ENCODE measurements at regions not wholly inside any gene's neighbourhood (a gene's known extent, or its start where the extent isn't known, plus 50 kb on each side); places are given as distances from the start of the nearest gene placed in this dataset.
"Not testable (repeated sequence)": the region's sequence is repeated elsewhere in the genome, so short reads cannot be mapped to it uniquely, and the experiment has no call there.

DNA sequence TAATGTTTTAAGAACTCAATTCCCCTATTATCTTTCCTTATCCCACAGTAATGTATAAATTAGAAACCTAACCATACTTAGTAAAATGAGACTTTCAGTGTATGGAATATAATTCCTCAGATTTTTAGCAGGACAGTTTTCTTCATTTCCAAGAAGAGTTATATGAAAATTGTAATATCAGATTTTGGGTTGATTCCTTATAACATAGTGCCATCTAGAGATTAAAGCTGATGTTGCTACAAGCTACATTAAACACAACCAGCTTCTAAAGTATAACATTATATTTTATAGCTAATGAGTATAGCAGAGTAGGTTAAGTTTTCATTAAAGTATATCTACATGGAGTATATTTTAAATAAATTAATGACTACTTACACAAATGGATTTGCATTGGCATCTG lies 99.7 kb upstream of the MIR17HG start:
- no peaks in the 10 kb centered on the region for H3K36me3 ChIP-seq (ENCODE audit: control insufficient read depth in 5 of 5, insufficient read depth in 5 of 5, low read length in 5 of 5)
- H3K9ac ChIP-seq (ENCODE audit: low read length in 5 of 5) = no peak overlapping the region
- no peaks in the 10 kb centered on the region for H3K4me1 ChIP-seq (ENCODE audit: control insufficient read depth in 5 of 5, insufficient read depth in 5 of 5, low read length in 5 of 5)
- no peak overlapping the region for H3K4me3 ChIP-seq (ENCODE audit: low read depth in 1 of 5, low read length in 5 of 5)
- no peaks in the 10 kb centered on the region for H3K27me3 ChIP-seq (ENCODE audit: control insufficient read depth in 5 of 5, insufficient read depth in 4 of 5, low read length in 5 of 5)
- H3K27ac ChIP-seq (ENCODE audit: low read depth, low read length) = no peak overlapping the region
- H3K9me3 ChIP-seq (ENCODE audit: control insufficient read depth in 5 of 5, low read length in 5 of 5) = no peaks in the 10 kb centered on the region

DNA sequence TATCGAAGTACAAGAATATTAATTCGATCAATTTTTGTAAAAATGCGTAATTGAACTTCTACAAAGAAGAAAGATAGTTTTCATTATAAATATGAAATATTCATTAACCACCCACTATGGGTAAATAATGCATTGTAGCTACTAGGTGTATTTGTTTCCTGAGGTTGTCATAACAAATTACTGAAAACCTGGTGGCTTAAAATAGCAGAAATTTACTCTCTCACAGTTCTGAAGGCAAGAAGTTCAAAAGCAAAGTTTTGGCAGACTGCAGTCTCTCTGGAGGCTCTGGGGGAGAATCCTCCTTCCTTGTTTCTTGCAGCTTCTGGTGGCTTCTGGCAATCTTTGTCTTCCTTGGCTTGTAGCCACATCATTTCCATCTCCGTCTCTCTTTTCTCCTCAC lies 99.2 kb upstream of the MIR17HG start:
- Histone ChIP-seq H3K27ac (ENCODE audit: low read depth, low read length) (no peak overlapping the region), H3K4me1 (ENCODE audit: control insufficient read depth in 5 of 5, insufficient read depth in 5 of 5, low read length in 5 of 5) (no peaks in the 10 kb centered on the region), H3K9ac (ENCODE audit: low read length in 5 of 5) (no peak overlapping the region), H3K36me3 (ENCODE audit: control insufficient read depth in 5 of 5, insufficient read depth in 5 of 5, low read length in 5 of 5) (no peaks in the 10 kb centered on the region), H3K9me3 (ENCODE audit: control insufficient read depth in 5 of 5, low read length in 5 of 5) (no peaks in the 10 kb centered on the region), H3K27me3 (ENCODE audit: control insufficient read depth in 5 of 5, insufficient read depth in 4 of 5, low read length in 5 of 5) (no peaks in the 10 kb centered on the region), H3K4me3 (ENCODE audit: low read depth in 1 of 5, low read length in 5 of 5) (no peak overlapping the region)

DNA sequence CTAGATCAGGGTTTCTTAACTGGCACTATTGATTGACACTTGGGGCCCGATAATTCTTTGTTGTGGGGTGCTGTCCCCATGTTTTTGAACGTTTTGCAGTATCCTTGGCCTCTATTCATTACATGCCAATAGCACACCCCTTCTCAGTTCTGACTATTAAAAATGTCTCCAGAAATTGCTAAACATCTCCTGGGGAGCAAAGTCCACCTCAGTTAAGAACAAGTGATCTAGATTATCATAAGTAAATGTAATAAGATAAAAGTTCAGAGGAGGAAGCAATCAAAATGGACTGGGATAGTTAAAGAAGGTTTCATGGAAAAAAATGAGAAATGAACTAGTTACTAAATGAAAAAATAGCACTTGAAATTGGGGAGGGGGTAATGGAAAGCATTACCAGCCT lies 98.1 kb upstream of the MIR17HG start:
- Histone ChIP-seq H3K27me3 (ENCODE audit: control insufficient read depth in 5 of 5, insufficient read depth in 4 of 5, low read length in 5 of 5) (no peaks in the 10 kb centered on the region), H3K9me3 (ENCODE audit: control insufficient read depth in 5 of 5, low read length in 5 of 5) (no peaks in the 10 kb centered on the region), H3K9ac (ENCODE audit: low read length in 5 of 5) (no peak overlapping the region), H3K27ac (ENCODE audit: low read depth, low read length) (no peak overlapping the region), H3K4me3 (ENCODE audit: low read depth in 1 of 5, low read length in 5 of 5) (no peak overlapping the region), H3K36me3 (ENCODE audit: control insufficient read depth in 5 of 5, insufficient read depth in 5 of 5, low read length in 5 of 5) (no peaks in the 10 kb centered on the region), H3K4me1 (ENCODE audit: control insufficient read depth in 5 of 5, insufficient read depth in 5 of 5, low read length in 5 of 5) (no peaks in the 10 kb centered on the region)

DNA sequence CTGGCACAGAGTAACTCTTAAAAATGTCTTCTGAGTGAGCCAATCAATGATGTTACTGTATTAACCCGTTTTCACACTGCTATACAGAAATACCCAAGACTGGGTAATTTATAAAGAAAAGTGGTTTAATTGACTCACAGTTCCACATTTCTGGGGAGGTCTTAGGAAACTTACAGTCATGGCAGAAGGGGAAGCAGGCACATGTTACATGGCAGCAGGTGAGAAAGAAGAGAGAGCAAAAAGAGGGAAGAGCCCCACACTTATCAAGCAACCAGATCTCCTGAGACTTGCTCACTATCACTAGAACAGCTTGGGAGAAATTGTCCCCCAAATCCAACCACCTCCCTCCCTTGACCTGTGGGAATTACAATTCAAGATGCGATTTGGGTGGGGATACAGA lies 97.6 kb upstream of the MIR17HG start:
- no peaks in the 10 kb centered on the region for H3K4me1 ChIP-seq (ENCODE audit: control insufficient read depth in 5 of 5, insufficient read depth in 5 of 5, low read length in 5 of 5)
- no peaks in the 10 kb centered on the region for H3K9me3 ChIP-seq (ENCODE audit: control insufficient read depth in 5 of 5, low read length in 5 of 5)
- H3K4me3 ChIP-seq (ENCODE audit: low read depth in 1 of 5, low read length in 5 of 5) = no peak overlapping the region
- no peaks in the 10 kb centered on the region for H3K27me3 ChIP-seq (ENCODE audit: control insufficient read depth in 5 of 5, insufficient read depth in 4 of 5, low read length in 5 of 5)
- H3K9ac ChIP-seq (ENCODE audit: low read length in 5 of 5) = no peak overlapping the region
- no peaks in the 10 kb centered on the region for H3K36me3 ChIP-seq (ENCODE audit: control insufficient read depth in 5 of 5, insufficient read depth in 5 of 5, low read length in 5 of 5)
- H3K27ac ChIP-seq (ENCODE audit: low read depth, low read length) = no peak overlapping the region

- H3K36me3 ChIP-seq (ENCODE audit: control insufficient read depth in 5 of 5, insufficient read depth in 5 of 5, low read length in 5 of 5); H3K9me3 ChIP-seq (ENCODE audit: control insufficient read depth in 5 of 5, low read length in 5 of 5); H3K4me3 ChIP-seq (ENCODE audit: low read depth in 1 of 5, low read length in 5 of 5); H3K27me3 ChIP-seq (ENCODE audit: control insufficient read depth in 5 of 5, insufficient read depth in 4 of 5, low read length in 5 of 5); H3K4me1 ChIP-seq (ENCODE audit: control insufficient read depth in 5 of 5, insufficient read depth in 5 of 5, low read length in 5 of 5); H3K9ac ChIP-seq (ENCODE audit: low read length in 5 of 5); H3K27ac ChIP-seq (ENCODE audit: low read depth, low read length): not testable (repeated sequence)
Measured at GRCh38 chr13:91251573-91251972, 95.9 kb upstream of the MIR17HG start.

DNA sequence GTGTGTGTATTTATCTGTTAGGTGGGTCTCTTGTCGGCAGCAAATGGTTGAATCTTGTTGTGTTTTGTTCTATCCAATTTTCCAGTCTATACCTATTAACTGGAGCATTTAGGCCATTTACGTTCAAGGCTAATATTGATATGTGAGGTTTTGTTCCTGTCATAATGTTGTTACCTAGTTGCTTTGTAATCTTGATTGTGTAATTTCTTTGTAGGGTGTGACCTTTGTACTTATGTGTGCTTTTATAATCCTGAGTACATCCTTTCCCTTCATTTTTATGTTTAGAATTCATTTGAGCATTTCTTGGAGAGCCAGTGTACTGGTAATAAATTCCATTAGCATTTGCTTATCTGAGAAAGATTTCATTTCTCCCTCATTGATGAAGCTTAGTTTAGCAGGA lies 83.0 kb upstream of the MIR17HG start:
- peaks cover 0 to 4% (median 0%) of the 10 kb centered on the region in 5 donors for H3K27me3 ChIP-seq (ENCODE audit: control insufficient read depth in 5 of 5, insufficient read depth in 4 of 5, low read length in 5 of 5)
- no peak overlapping the region for H3K4me3 ChIP-seq (ENCODE audit: low read depth in 1 of 5, low read length in 5 of 5)
- H3K9ac ChIP-seq (ENCODE audit: low read length in 5 of 5) = no peak overlapping the region
- no peak overlapping the region for H3K27ac ChIP-seq (ENCODE audit: low read depth, low read length)
- H3K36me3 ChIP-seq (ENCODE audit: control insufficient read depth in 5 of 5, insufficient read depth in 5 of 5, low read length in 5 of 5) = no peaks in the 10 kb centered on the region
- no peaks in the 10 kb centered on the region for H3K4me1 ChIP-seq (ENCODE audit: control insufficient read depth in 5 of 5, insufficient read depth in 5 of 5, low read length in 5 of 5)
- H3K9me3 ChIP-seq (ENCODE audit: control insufficient read depth in 5 of 5, low read length in 5 of 5) = peaks cover 0 to 9% (median 0%) of the 10 kb centered on the region in 5 donors

DNA sequence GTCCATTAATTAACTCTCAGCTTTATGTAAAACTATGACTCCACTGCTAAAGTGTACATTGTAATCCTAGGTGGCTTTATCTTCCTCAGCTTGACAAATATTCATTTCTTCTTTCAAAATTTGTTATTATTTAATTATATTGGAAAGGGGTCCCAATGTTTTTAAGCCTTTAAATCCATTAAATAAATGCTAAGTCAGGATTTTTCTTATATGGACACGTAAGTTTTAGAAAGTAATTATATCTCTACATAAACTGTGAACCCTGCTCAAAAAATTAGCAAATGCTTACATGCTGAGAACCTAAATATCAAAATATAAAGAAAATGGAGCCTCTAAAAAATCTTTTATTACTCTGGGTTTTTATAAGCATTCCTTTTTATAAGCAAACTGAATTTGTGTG lies 78.2 kb upstream of the MIR17HG start:
- Histone ChIP-seq H3K4me3 (ENCODE audit: low read depth in 1 of 5, low read length in 5 of 5) (no peak overlapping the region), H3K27me3 (ENCODE audit: control insufficient read depth in 5 of 5, insufficient read depth in 4 of 5, low read length in 5 of 5) (peaks cover 0 to 4% (median 0%) of the 10 kb centered on the region in 5 donors), H3K36me3 (ENCODE audit: control insufficient read depth in 5 of 5, insufficient read depth in 5 of 5, low read length in 5 of 5) (no peaks in the 10 kb centered on the region), H3K27ac (ENCODE audit: low read depth, low read length) (no peak overlapping the region), H3K9me3 (ENCODE audit: control insufficient read depth in 5 of 5, low read length in 5 of 5) (peaks cover 0 to 5% (median 0%) of the 10 kb centered on the region in 5 donors), H3K4me1 (ENCODE audit: control insufficient read depth in 5 of 5, insufficient read depth in 5 of 5, low read length in 5 of 5) (no peaks in the 10 kb centered on the region), H3K9ac (ENCODE audit: low read length in 5 of 5) (no peak overlapping the region)

GRCh38 chr13:91270031-91270430 lies 77.5 kb upstream of the MIR17HG start:
- Histone ChIP-seq H3K9me3 (ENCODE audit: control insufficient read depth in 5 of 5, low read length in 5 of 5) (no peaks in the 10 kb centered on the region), H3K4me3 (ENCODE audit: low read depth in 1 of 5, low read length in 5 of 5) (no peak overlapping the region), H3K4me1 (ENCODE audit: control insufficient read depth in 5 of 5, insufficient read depth in 5 of 5, low read length in 5 of 5) (no peaks in the 10 kb centered on the region), H3K27me3 (ENCODE audit: control insufficient read depth in 5 of 5, insufficient read depth in 4 of 5, low read length in 5 of 5) (peaks cover 0 to 4% (median 0%) of the 10 kb centered on the region in 5 donors), H3K36me3 (ENCODE audit: control insufficient read depth in 5 of 5, insufficient read depth in 5 of 5, low read length in 5 of 5) (no peaks in the 10 kb centered on the region), H3K27ac (ENCODE audit: low read depth, low read length) (no peak overlapping the region), H3K9ac (ENCODE audit: low read length in 5 of 5) (no peak overlapping the region)

- Histone ChIP-seq H3K9ac (ENCODE audit: low read length in 5 of 5) (no peak overlapping the region), H3K27me3 (ENCODE audit: control insufficient read depth in 5 of 5, insufficient read depth in 4 of 5, low read length in 5 of 5) (peaks cover 0 to under 1% (median 0%) of the 10 kb centered on the region in 5 donors), H3K4me3 (ENCODE audit: low read depth in 1 of 5, low read length in 5 of 5) (no peak overlapping the region), H3K4me1 (ENCODE audit: control insufficient read depth in 5 of 5, insufficient read depth in 5 of 5, low read length in 5 of 5) (no peaks in the 10 kb centered on the region), H3K9me3 (ENCODE audit: control insufficient read depth in 5 of 5, low read length in 5 of 5) (peaks cover 0 to under 1% (median 0%) of the 10 kb centered on the region in 5 donors), H3K36me3 (ENCODE audit: control insufficient read depth in 5 of 5, insufficient read depth in 5 of 5, low read length in 5 of 5) (no peaks in the 10 kb centered on the region), H3K27ac (ENCODE audit: low read depth, low read length) (no peak overlapping the region)
Measured at GRCh38 chr13:91272235-91272777, 75.2 kb upstream of the MIR17HG start.

GRCh38 chr13:91273675-91274074 lies 73.8 kb upstream of the MIR17HG start:
- no peak overlapping the region for H3K27ac ChIP-seq (ENCODE audit: low read depth, low read length)
- no peaks in the 10 kb centered on the region for H3K27me3 ChIP-seq (ENCODE audit: control insufficient read depth in 5 of 5, insufficient read depth in 4 of 5, low read length in 5 of 5)
- no peak overlapping the region for H3K9ac ChIP-seq (ENCODE audit: low read length in 5 of 5)
- H3K36me3 ChIP-seq (ENCODE audit: control insufficient read depth in 5 of 5, insufficient read depth in 5 of 5, low read length in 5 of 5) = no peaks in the 10 kb centered on the region
- peaks cover 0 to 6% (median 0%) of the 10 kb centered on the region in 5 donors for H3K9me3 ChIP-seq (ENCODE audit: control insufficient read depth in 5 of 5, low read length in 5 of 5)
- H3K4me1 ChIP-seq (ENCODE audit: control insufficient read depth in 5 of 5, insufficient read depth in 5 of 5, low read length in 5 of 5) = no peaks in the 10 kb centered on the region
- H3K4me3 ChIP-seq (ENCODE audit: low read depth in 1 of 5, low read length in 5 of 5) = no peak overlapping the region

All from subcutaneous abdominal adipose tissue (tissue), 5 donors.